IMR-90 (cell line): ENCODE measurements at regions not wholly inside any gene's neighbourhood (a gene's known extent, or its start where the extent isn't known, plus 50 kb on each side); places are given as distances from the start of the nearest gene placed in this dataset.

Source experiments
- ATAC-seq: fragments of 200-7000 bp; cut with Tn5 transposase; 2 replicates; pipeline ENCODE4 v1.9.1; 2020; ENCODE audit warnings: low read depth, mild to moderate bottlenecking, moderate library complexity
- BruUV-seq: library from RNA; stranded (reverse); fragments of 400-500 nt; replicated peaks from 2 replicates; lab custom pipeline; 2021; lab: Mats Ljungman, UMichigan
- CTCF ChIA-PET: fragments of 300-600 bp; formaldehyde crosslinking; extraction: SDS; loops from one replicate; lab custom pipeline; 2021; ENCODE audit warnings: antibody characterized with exemption; lab: Yijun Ruan, JAX
- POLR2A ChIA-PET: fragments of 300-600 bp; sonication (Branson Sonifier 250); formaldehyde crosslinking; loops from one replicate; lab custom pipeline; 2022; ENCODE audit warnings: antibody characterized with exemption; ENCODE audit not compliant: unreplicated experiment; lab: Charles Lee
- DNase-seq: peaks from one replicate; pipeline ENCODE4 v3.0.0; 2013
- H2AFZ ChIP-seq: replicated peaks from 2 replicates; pipeline ENCODE3; 2013; ENCODE audit warnings: low read length, mild to moderate bottlenecking; ENCODE audit not compliant: poor library complexity
- H2AK5ac ChIP-seq: 2 replicates; pipeline ENCODE4 v1.6.1; 2013; ENCODE audit warnings: low read depth, low read length, inconsistent platforms
- H2AK9ac ChIP-seq: replicated peaks from 2 replicates; pipeline ENCODE3; 2013; ENCODE audit warnings: mild to moderate bottlenecking, low read depth, low read length, moderate library complexity; ENCODE audit not compliant: poor library complexity
- H2BK120ac ChIP-seq: 2 replicates; pipeline ENCODE4 v1.6.1; 2013; ENCODE audit warnings: low read depth, low read length, inconsistent platforms
- H2BK15ac ChIP-seq: 3 replicates; pipeline ENCODE4 v1.6.1; 2013; ENCODE audit warnings: low read depth, low read length, inconsistent platforms
- H2BK20ac ChIP-seq: 2 replicates; pipeline ENCODE4 v1.6.1; 2013; ENCODE audit warnings: low read depth, mild to moderate bottlenecking, inconsistent platforms, low read length, moderate library complexity
- H2BK5ac ChIP-seq: 2 replicates; pipeline ENCODE4 v1.6.1; 2013; ENCODE audit warnings: mild to moderate bottlenecking, low read depth, low read length, inconsistent platforms; ENCODE audit not compliant: poor library complexity, severe bottlenecking
- H3K14ac ChIP-seq: replicated peaks from 2 replicates; pipeline ENCODE4 v1.6.1; 2013; ENCODE audit warnings: low read depth, low read length, inconsistent platforms
- H3K18ac ChIP-seq: 2 replicates; pipeline ENCODE4 v1.6.1; 2013; ENCODE audit warnings: low read depth, low read length, control low read depth
- H3K23ac ChIP-seq: 2 replicates; pipeline ENCODE4 v1.6.1; 2013; ENCODE audit warnings: low read depth, low read length, inconsistent platforms
- H3K27ac ChIP-seq: 2 replicates; pipeline ENCODE4 v1.5.1; 2013; ENCODE audit warnings: mild to moderate bottlenecking, control low read depth, low read length; ENCODE audit not compliant: insufficient read depth
- H3K27me3 ChIP-seq: 2 replicates; pipeline ENCODE4 v1.6.1; 2013; ENCODE audit warnings: low read length; ENCODE audit not compliant: control insufficient read depth, insufficient read depth
- H3K36me3 ChIP-seq: 2 replicates; pipeline ENCODE4 v1.6.1; 2013; ENCODE audit warnings: low read length, mixed read lengths; ENCODE audit not compliant: control insufficient read depth, insufficient read depth
- H3K4ac ChIP-seq: 2 replicates; pipeline ENCODE4 v1.6.1; 2013; ENCODE audit warnings: low read depth, low read length, inconsistent platforms
- H3K4me1 ChIP-seq: 2 replicates; pipeline ENCODE4 v1.6.1; 2013; ENCODE audit warnings: low read length, mixed read lengths; ENCODE audit not compliant: control insufficient read depth, insufficient read depth
- H3K4me2 ChIP-seq: 2 replicates; pipeline ENCODE4 v1.6.1; 2013; ENCODE audit warnings: low read depth, mild to moderate bottlenecking, control low read depth, low read length, moderate library complexity
- H3K4me3 ChIP-seq: 2 replicates; pipeline ENCODE4 v1.5.1; 2013; ENCODE audit warnings: low read depth, mild to moderate bottlenecking, control low read depth, low read length, moderate library complexity; ENCODE audit not compliant: insufficient read depth
- H3K56ac ChIP-seq: 2 replicates; pipeline ENCODE4 v1.6.1; 2013; ENCODE audit warnings: low read length, inconsistent platforms; ENCODE audit not compliant: insufficient read depth; ENCODE audit errors: extremely low read depth
- H3K79me1 ChIP-seq, 2 experiments: 2 replicates each; pipeline ENCODE4 v1.6.1; 2013; ENCODE audit warnings: low read length in 2 of 2, inconsistent platforms in 1 of 2, low read depth in 1 of 2
- H3K9ac ChIP-seq: 2 replicates; pipeline ENCODE4 v1.6.1; 2013; ENCODE audit warnings: low read depth, low read length, control low read depth
- H3K9me1 ChIP-seq: 2 replicates; pipeline ENCODE4 v1.6.1; 2013; ENCODE audit warnings: low read length, inconsistent platforms; ENCODE audit not compliant: insufficient read depth
- H3K9me3 ChIP-seq: 2 replicates; pipeline ENCODE4 v1.6.1; 2013; ENCODE audit warnings: low read length; ENCODE audit not compliant: control insufficient read depth, insufficient read depth
- H4K20me1 ChIP-seq: 2 replicates; pipeline ENCODE4 v1.6.1; 2013; ENCODE audit warnings: low read length, inconsistent platforms; ENCODE audit not compliant: insufficient read depth
- H4K5ac ChIP-seq: 2 replicates; pipeline ENCODE4 v1.6.1; 2013; ENCODE audit warnings: mild to moderate bottlenecking, low read depth, low read length, control low read depth
- H4K8ac ChIP-seq, 2 experiments: 2 replicates each; pipeline ENCODE4 v1.6.1; 2013; ENCODE audit warnings: low read depth in 2 of 2, low read length in 2 of 2, control low read depth in 1 of 2, inconsistent platforms in 1 of 2
- H4K91ac ChIP-seq: 2 replicates; pipeline ENCODE4 v1.6.1; 2013; ENCODE audit warnings: low read depth, low read length, inconsistent platforms; ENCODE audit not compliant: insufficient read depth
- FOS ChIP-seq: fragments of 150-350 bp; IDR thresholded peaks from 2 replicates; pipeline ENCODE4 v1.6.1; 2016; ENCODE audit warnings: low read depth, low read length
- MXI1 ChIP-seq: IDR thresholded peaks from 2 replicates; pipeline ENCODE4 v1.6.1; 2012; ENCODE audit warnings: low read depth, mild to moderate bottlenecking, low read length, moderate library complexity, borderline replicate concordance
- WGBS, 2 experiments: methylation state at CpG; one replicate each; pipeline versions ENCODE4 v1.1.5 to v1.1.7; 2013; ENCODE audit warnings: missing lambda C conversion rate in 2 of 2; ENCODE audit not compliant: insufficient read length in 1 of 2; ENCODE audit errors: extremely low coverage in 2 of 2; 5-methylcytosine and 5-hydroxymethylcytosine counted together
- dilution Hi-C: fragments of 300-500 bp; cut with HindIII; formaldehyde crosslinking; loops from one replicate; pipeline ENCODE4 v1.14.3; 2018; ENCODE audit warnings: low sequenced_read_pairs; ENCODE audit not compliant: unreplicated experiment
- in situ Hi-C: fragments of 300-500 bp; cut with MboI; formaldehyde crosslinking; loops from 3 replicates; pipeline ENCODE4 v1.14.3; 2019; ENCODE audit warnings: low sequenced_read_pairs, inconsistent platforms, mixed read lengths
- intact Hi-C: fragments of 100-400 bp; cut with micrococcal nuclease; formaldehyde crosslinking; loops from 2 replicates; pipeline ENCODE4 v1.10.0; 2022

- no peak overlapping the region for H3K9ac ChIP-seq
- no peak overlapping the region for H2BK5ac ChIP-seq
- dilution Hi-C loops (no loop called here), in situ Hi-C loops (no loop called here), intact Hi-C loops (no loop called here)
- H4K91ac ChIP-seq = no peak overlapping the region
- no peaks in the 10 kb centered on the region for H4K20me1 ChIP-seq
- ChIA-PET CTCF (no interaction called here), POLR2A (no interaction called here)
- H3K56ac ChIP-seq = no peak overlapping the region
- peak; percentile 22 for DNase-seq
- H2AK9ac ChIP-seq = no peak overlapping the region
- no peak overlapping the region for H3K14ac ChIP-seq
- H2BK20ac ChIP-seq = no peak overlapping the region
- no peak overlapping the region for H2AFZ ChIP-seq
- no peak for ATAC-seq
- no peaks in the 10 kb centered on the region for H3K27me3 ChIP-seq
- H3K4me1 ChIP-seq = no peaks in the 10 kb centered on the region
- no peak overlapping the region for H3K18ac ChIP-seq
- no peaks in the 10 kb centered on the region for H3K36me3 ChIP-seq
- no peak overlapping the region for H4K8ac ChIP-seq
- H3K4me2 ChIP-seq = no peak overlapping the region
- no peaks in the 10 kb centered on the region for H3K9me1 ChIP-seq
- H3K23ac ChIP-seq = no peak overlapping the region
- BruUV-seq = no TSS peak
- no peak overlapping the region for H2BK15ac ChIP-seq
- WGBS, 2 experiments = no CpG with 5 or more reads among the region's 1 CpG
- H3K9me3 ChIP-seq = no peaks in the 10 kb centered on the region
- no peak overlapping the region for H3K27ac ChIP-seq
- no peaks in the 10 kb centered on the region for H3K79me1 ChIP-seq
- no peak overlapping the region for H4K5ac ChIP-seq
- no peak for TF ChIP-seq MXI1
- no peak for TF ChIP-seq FOS
- H2AK5ac ChIP-seq = no peak overlapping the region
- no peak overlapping the region for H3K4me3 ChIP-seq
- H3K4ac ChIP-seq = no peak overlapping the region
- H2BK120ac ChIP-seq = no peak overlapping the region
Observed at GRCh38 chr2:145736871-145737270, 1217.0 kb upstream of the ZEB2 start.
